SK-N-SH (cell line): ENCODE measurements at regions not wholly inside any gene's neighbourhood (a gene's known extent, or its start where the extent isn't known, plus 50 kb on each side); places are given as distances from the start of the nearest gene placed in this dataset.

Experiments
- CTCF ChIA-PET: fragments of 300-600, 350-600 bp; formaldehyde crosslinking; extraction: SDS; loops from one replicate; lab custom pipeline; 2021; lab: Yijun Ruan, JAX
- POLR2A ChIA-PET: fragments of 350-600 bp; sonication (Branson Sonifier 250); formaldehyde crosslinking; extraction: SDS; loops from one replicate; lab custom pipeline; 2020; ENCODE audit warnings: antibody characterized with exemption, inconsistent platforms; lab: Yijun Ruan, JAX
- DNase-seq: peaks from one replicate; pipeline ENCODE4 v3.0.0; 2012
- H2AFZ ChIP-seq: fragments of 200-600 bp; sonication (generic); 2 replicates; pipeline ENCODE4 v1.8.1; 2016; ENCODE audit warnings: antibody characterized with exemption, mild to moderate bottlenecking, low read depth
- H3F3A ChIP-seq: fragments of 200-600 bp; sonication (generic); replicated peaks from 2 replicates; pipeline ENCODE3; 2016; ENCODE audit warnings: antibody characterized with exemption, mild to moderate bottlenecking; ENCODE audit not compliant: insufficient read depth
- H3K27ac ChIP-seq, 2 experiments: fragments of 200-500 bp in 1 of 2; fragments of 200-600 bp in 1 of 2; sonication (Bioruptor generic) in 1 of 2; sonication (generic), shearing (Covaris generic) in 1 of 2; 2 replicates each; pipeline versions ENCODE4 v1.5.1 to v1.6.1; 2014 to 2016; ENCODE audit warnings: low read depth in 2 of 2, inconsistent platforms in 1 of 2, low read length in 1 of 2, mild to moderate bottlenecking in 1 of 2, mixed read lengths in 1 of 2
- H3K27me3 ChIP-seq: fragments of 200-600 bp; sonication (generic), shearing (Covaris generic); 2 replicates; pipeline ENCODE4 v1.6.1; 2016; ENCODE audit warnings: mixed run types; ENCODE audit not compliant: insufficient read depth
- H3K36me3 ChIP-seq, 2 experiments: fragments of 200-500 bp in 1 of 2; fragments of 200-600 bp in 1 of 2; sonication (Bioruptor generic) in 1 of 2; sonication (generic) in 1 of 2; replicated peaks in 1 of 2; 2 replicates each; pipeline versions ENCODE3 to v1.5.1; 2014 to 2016; ENCODE audit warnings: low read length in 1 of 2, mild to moderate bottlenecking in 1 of 2; ENCODE audit not compliant: insufficient read depth in 2 of 2, control insufficient read depth in 1 of 2
- H3K4me1 ChIP-seq, 2 experiments: fragments of 200-500 bp in 1 of 2; fragments of 200-600 bp in 1 of 2; sonication (Bioruptor generic) in 1 of 2; sonication (generic), shearing (Covaris generic) in 1 of 2; 2 replicates each; pipeline versions ENCODE4 v1.5.1 to v1.6.1; 2014 to 2016; ENCODE audit warnings: low read depth in 1 of 2, low read length in 1 of 2, mixed run types in 1 of 2; ENCODE audit not compliant: insufficient read depth in 2 of 2, control insufficient read depth in 1 of 2
- H3K4me2 ChIP-seq: fragments of 200-600 bp; sonication (generic), shearing (Covaris generic); 2 replicates; pipeline ENCODE4 v1.6.1; 2017; ENCODE audit warnings: mixed run types
- H3K4me3 ChIP-seq, 2 experiments: fragments of 200-500 bp in 1 of 2; fragments of 200-600 bp in 1 of 2; sonication (Bioruptor generic) in 1 of 2; sonication (generic), shearing (Covaris generic) in 1 of 2; 2 replicates each; pipeline versions ENCODE4 v1.5.1 to v1.8.1; 2014 to 2016; ENCODE audit warnings: low read depth in 2 of 2, inconsistent platforms in 1 of 2, low read length in 1 of 2, mild to moderate bottlenecking in 1 of 2, mixed read lengths in 1 of 2, moderate library complexity in 1 of 2
- H3K79me2 ChIP-seq: fragments of 200-600 bp; sonication (generic); 2 replicates; pipeline ENCODE4 v1.8.1; 2017; ENCODE audit warnings: mild to moderate bottlenecking; ENCODE audit not compliant: insufficient read depth
- H3K9ac ChIP-seq: fragments of 200-600 bp; sonication (generic); 2 replicates; pipeline ENCODE4 v1.6.1; 2017; ENCODE audit warnings: mixed run types
- H3K9me2 ChIP-seq: fragments of 200-600 bp; sonication (generic); 2 replicates; pipeline ENCODE4 v1.6.1; 2017; ENCODE audit warnings: mixed run types
- H3K9me3 ChIP-seq: fragments of 200-600 bp; sonication (generic); 2 replicates; pipeline ENCODE4 v1.6.1; 2017; ENCODE audit warnings: mixed run types, mild to moderate bottlenecking, moderate library complexity
- H4K20me1 ChIP-seq: fragments of 200-600 bp; sonication (generic); 2 replicates; pipeline ENCODE4 v1.6.1; 2017; ENCODE audit warnings: mild to moderate bottlenecking, mixed run types; ENCODE audit not compliant: insufficient read depth
- CHD2 ChIP-seq: fragments of 150-350 bp; IDR thresholded peaks from 2 replicates; pipeline ENCODE4 v1.6.1; 2018; ENCODE audit warnings: low read length; ENCODE audit not compliant: partially characterized antibody
- EZH2phosphoT487 ChIP-seq: fragments of 200-600 bp; sonication (generic); IDR thresholded peaks from 2 replicates; pipeline ENCODE4 v1.6.1; 2017; ENCODE audit warnings: low read depth, mixed run types, mild to moderate bottlenecking, antibody characterized with exemption, moderate library complexity, borderline replicate concordance
- FOSL2 ChIP-seq: IDR thresholded peaks from 2 replicates; pipeline ENCODE4 v1.4.0; 2012; ENCODE audit warnings: low read depth, mild to moderate bottlenecking, moderate library complexity, borderline replicate concordance
- FOXJ3 ChIP-seq: sonication (generic); formaldehyde crosslinking; IDR thresholded peaks from 2 replicates; pipeline ENCODE4 v1.5.1; 2020; ENCODE audit warnings: mild to moderate bottlenecking, missing genetic modification reagents
- FOXM1 ChIP-seq: IDR thresholded peaks from 2 replicates; pipeline ENCODE4 v1.4.0; 2012; ENCODE audit warnings: low read depth, mild to moderate bottlenecking
- GABPA ChIP-seq: IDR thresholded peaks from 2 replicates; pipeline ENCODE4 v1.4.0; 2012; ENCODE audit warnings: low read depth, mild to moderate bottlenecking
- MEF2A ChIP-seq: IDR thresholded peaks from 2 replicates; pipeline ENCODE4 v1.4.0; 2012; ENCODE audit warnings: low read depth, borderline replicate concordance
- POLR2AphosphoS5 ChIP-seq: IDR thresholded peaks from 2 replicates; pipeline ENCODE4 v1.6.1; 2012; ENCODE audit warnings: low read depth, low read length
- RCOR1 ChIP-seq: fragments of 150-350 bp; IDR thresholded peaks from 2 replicates; pipeline ENCODE4 v1.6.1; 2017; ENCODE audit warnings: antibody characterized with exemption, low read length
- SMC3 ChIP-seq: IDR thresholded peaks from 2 replicates; pipeline ENCODE4 v1.6.1; 2012; ENCODE audit warnings: low read depth, low read length, improper control_type of control experiment
- TAF1 ChIP-seq: IDR thresholded peaks from 2 replicates; pipeline ENCODE4 v1.6.1; 2012; ENCODE audit warnings: low read depth, mild to moderate bottlenecking, low read length, moderate library complexity, borderline replicate concordance
- TEAD4 ChIP-seq: IDR thresholded peaks from 2 replicates; pipeline ENCODE4 v1.4.0; 2012; ENCODE audit warnings: mild to moderate bottlenecking, borderline replicate concordance; ENCODE audit not compliant: insufficient read depth
- USF2 ChIP-seq: fragments of 150-350 bp; IDR thresholded peaks from 2 replicates; pipeline ENCODE4 v1.6.1; 2017; ENCODE audit warnings: antibody characterized with exemption, low read length, low read depth, borderline replicate concordance
- ZBTB33 ChIP-seq: IDR thresholded peaks from 2 replicates; pipeline ENCODE4 v1.4.0; 2012; ENCODE audit warnings: low read depth, borderline replicate concordance
- WGBS: methylation state at CpG from one replicate; pipeline ENCODE4 v1.1.6; 2017; ENCODE audit warnings: low lambda C conversion rate; 5-methylcytosine and 5-hydroxymethylcytosine counted together
- TF ChIP-seq, protein P1 (sequence below): fragments of 150-350 bp; IDR thresholded peaks from 2 replicates; pipeline ENCODE4 v1.6.1; 2016; ENCODE audit warnings: mild to moderate bottlenecking, low read depth, low read length
- TF ChIP-seq, protein P2 (sequence below): IDR thresholded peaks from 2 replicates; pipeline ENCODE4 v1.4.0; 2012; ENCODE audit warnings: low read depth

DNA sequence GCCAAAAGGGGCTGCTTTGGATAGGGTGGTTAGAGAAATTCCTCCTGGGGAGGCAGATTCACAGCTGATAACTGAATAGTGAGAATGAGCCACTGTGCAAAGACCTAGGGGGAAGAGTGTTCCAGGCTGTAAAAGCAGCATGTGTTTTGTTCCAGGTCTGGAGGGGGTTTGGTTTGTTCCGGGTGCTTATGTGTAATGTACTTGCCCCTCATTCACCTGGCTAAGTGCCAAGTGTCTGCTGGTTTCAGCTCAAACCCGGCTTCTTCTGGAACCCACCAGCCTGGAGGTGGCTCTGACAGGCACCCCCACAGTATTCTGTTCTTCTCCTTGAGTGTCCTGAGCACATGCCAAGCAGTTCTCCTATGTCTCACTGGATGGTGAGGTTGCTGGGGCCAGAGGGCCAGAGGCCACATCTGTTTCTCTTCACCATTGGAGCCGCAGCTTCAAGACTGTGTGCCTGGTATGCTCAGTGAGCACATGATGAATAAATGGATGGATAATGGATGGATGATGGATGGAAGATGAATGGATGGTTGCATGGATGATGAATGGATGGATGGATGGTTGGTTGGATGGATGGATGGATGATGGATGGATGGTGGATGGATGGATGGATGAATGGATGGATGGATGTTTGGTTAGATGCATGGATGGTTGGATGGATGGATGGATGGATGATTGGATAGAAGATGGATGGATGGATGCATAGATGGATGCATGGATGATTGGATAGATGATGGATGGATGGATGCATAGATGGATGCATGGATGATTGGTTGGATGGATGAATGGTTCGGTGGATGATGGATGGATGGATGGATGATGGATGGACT, 227.6 kb downstream of the BMP7 start:
- H3K27me3 ChIP-seq, result peaks cover 24% of the 10 kb centered on the region; the same call in 1 of the 2 replicates
- no peak overlapping the region for H2AFZ ChIP-seq
- H3K9me3 ChIP-seq, result no peaks in the 10 kb centered on the region
- DNase-seq, result no peak
- H3K27ac ChIP-seq, result no peak overlapping the region
- no peaks in the 10 kb centered on the region for H3F3A ChIP-seq
- no peak overlapping the region for H3K4me2 ChIP-seq
- TF ChIP-seq SMC3, result no peak
- no peak for TF ChIP-seq TAF1
- no peak for TF ChIP-seq ZBTB33
- no peak for TF ChIP-seq FOXJ3
- no peak for TF ChIP-seq TEAD4
- no peak for TF ChIP-seq CHD2
- TF ChIP-seq EZH2phosphoT487, result no peak
- TF ChIP-seq MEF2A, result no peak
- TF ChIP-seq GABPA, result no peak
- TF ChIP-seq, protein P1, sequence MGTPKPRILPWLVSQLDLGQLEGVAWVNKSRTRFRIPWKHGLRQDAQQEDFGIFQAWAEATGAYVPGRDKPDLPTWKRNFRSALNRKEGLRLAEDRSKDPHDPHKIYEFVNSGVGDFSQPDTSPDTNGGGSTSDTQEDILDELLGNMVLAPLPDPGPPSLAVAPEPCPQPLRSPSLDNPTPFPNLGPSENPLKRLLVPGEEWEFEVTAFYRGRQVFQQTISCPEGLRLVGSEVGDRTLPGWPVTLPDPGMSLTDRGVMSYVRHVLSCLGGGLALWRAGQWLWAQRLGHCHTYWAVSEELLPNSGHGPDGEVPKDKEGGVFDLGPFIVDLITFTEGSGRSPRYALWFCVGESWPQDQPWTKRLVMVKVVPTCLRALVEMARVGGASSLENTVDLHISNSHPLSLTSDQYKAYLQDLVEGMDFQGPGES, result no peak
- no peak for TF ChIP-seq RCOR1
- TF ChIP-seq FOSL2, result no peak
- TF ChIP-seq FOXM1, result no peak
- no peak for TF ChIP-seq USF2
- TF ChIP-seq, protein P2, sequence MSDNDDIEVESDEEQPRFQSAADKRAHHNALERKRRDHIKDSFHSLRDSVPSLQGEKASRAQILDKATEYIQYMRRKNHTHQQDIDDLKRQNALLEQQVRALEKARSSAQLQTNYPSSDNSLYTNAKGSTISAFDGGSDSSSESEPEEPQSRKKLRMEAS, result no peak
- TF ChIP-seq POLR2AphosphoS5, result no peak
- no peak overlapping the region for H3K9ac ChIP-seq
- H3K4me1 ChIP-seq, result no peaks in the 10 kb centered on the region
- WGBS, result 3% methylated on average over 4 of the region's 4 CpGs
- POLR2A ChIA-PET, result no interaction called here
- H3K36me3 ChIP-seq, result no peaks in the 10 kb centered on the region
- H4K20me1 ChIP-seq, result no peaks in the 10 kb centered on the region
- H3K9me2 ChIP-seq, result no peaks in the 10 kb centered on the region
- no peak overlapping the region for H3K4me3 ChIP-seq
- CTCF ChIA-PET, result interaction anchor here (0.8 kb wide), 1 partner anchor 13 kb away, joined by 4 read pairs; no protein-coding TSS in a partner anchor
- no peaks in the 10 kb centered on the region for H3K79me2 ChIP-seq
